ENCODE measurements at regions not wholly inside any gene's neighbourhood (a gene's known extent, or its start where the extent isn't known, plus 50 kb on each side); places are given as distances from the start of the nearest gene placed in this dataset.
A peak's percentile ranks its signal among the peaks of the same experiment; 100 is the strongest.

GRCh38 chrX:38746102-38746501, 55.2 kb upstream of the MID1IP1 start:
- peak; percentile 1 for DNase-seq

GRCh38 chrX:38750551-38750950, 50.7 kb upstream of the MID1IP1 start:
- no peak for DNase-seq
